Fibroblast of lung (primary cell): ENCODE measurements at regions not wholly inside any gene's neighbourhood (a gene's known extent, or its start where the extent isn't known, plus 50 kb on each side); places are given as distances from the start of the nearest gene placed in this dataset.

ENCODE experiments used
- DNase-seq, 2 donors: peaks; one replicate each; pipeline versions ENCODE4 v3.0.0 to v3.0.0-alpha.2; 2010; ENCODE audit warnings: low read depth in 2 of 2
- H2AFZ ChIP-seq: 2 replicates; pipeline ENCODE4 v1.5.1; 2012; ENCODE audit warnings: low read length, control low read depth, inconsistent platforms
- H3K27ac ChIP-seq: 2 replicates; pipeline ENCODE4 v1.5.1; 2011; ENCODE audit warnings: low read length, control low read depth; ENCODE audit not compliant: insufficient read depth
- H3K27me3 ChIP-seq: 2 replicates; pipeline ENCODE4 v1.5.1; 2011; ENCODE audit warnings: mild to moderate bottlenecking, low read length; ENCODE audit not compliant: control insufficient read depth, insufficient read depth
- H3K36me3 ChIP-seq: 2 replicates; pipeline ENCODE4 v1.5.1; 2011; ENCODE audit warnings: low read length; ENCODE audit not compliant: control insufficient read depth, insufficient read depth
- H3K4me1 ChIP-seq: 2 replicates; pipeline ENCODE4 v1.5.1; 2011; ENCODE audit warnings: low read length; ENCODE audit not compliant: control insufficient read depth, insufficient read depth; ENCODE audit errors: extremely low read depth
- H3K4me2 ChIP-seq: 2 replicates; pipeline ENCODE4 v1.5.1; 2011; ENCODE audit warnings: low read length, control low read depth; ENCODE audit not compliant: insufficient read depth; ENCODE audit errors: extremely low read depth
- H3K4me3 ChIP-seq, 4 experiments: fragments of 200-600 bp in 1 of 4; sonication (generic) in 1 of 4; replicated peaks in 1 of 4; 2 replicates each; pipeline ENCODE4 v1.5.1; 2011 to 2016; ENCODE audit warnings: low read length in 4 of 4, low read depth in 3 of 4, mild to moderate bottlenecking in 3 of 4, control low read depth in 2 of 4, inconsistent platforms in 1 of 4, mixed read lengths in 1 of 4; ENCODE audit not compliant: insufficient read depth in 1 of 4; ENCODE audit errors: control extremely low read depth in 1 of 4
- H3K79me2 ChIP-seq: 2 replicates; pipeline ENCODE4 v1.5.1; 2012; ENCODE audit warnings: mild to moderate bottlenecking, low read length, inconsistent platforms; ENCODE audit not compliant: control insufficient read depth, insufficient read depth
- H3K9ac ChIP-seq: 2 replicates; pipeline ENCODE4 v1.5.1; 2011; ENCODE audit warnings: mild to moderate bottlenecking, low read length, control low read depth; ENCODE audit not compliant: insufficient read depth
- H3K9me3 ChIP-seq: 2 replicates; pipeline ENCODE4 v1.5.1; 2012; ENCODE audit warnings: low read depth, low read length; ENCODE audit not compliant: control insufficient read depth, insufficient read depth
- H4K20me1 ChIP-seq: 2 replicates; pipeline ENCODE4 v1.5.1; 2011; ENCODE audit warnings: low read length; ENCODE audit not compliant: control insufficient read depth, insufficient read depth; ENCODE audit errors: extremely low read depth
- CTCF ChIP-seq, 2 donors: IDR thresholded peaks in 1 of 2; conservative IDR thresholded peaks in 1 of 2; 1 replicate in 1 of 2; 2 replicates in 1 of 2; pipeline ENCODE4 v1.5.1; 2011 to 2012; ENCODE audit warnings: low read length in 2 of 2, control low read depth in 1 of 2, inconsistent platforms in 1 of 2, low read depth in 1 of 2, mild to moderate bottlenecking in 1 of 2
- EZH2 ChIP-seq: IDR thresholded peaks from 2 replicates; pipeline ENCODE4 v1.5.1; 2012; ENCODE audit warnings: low read length, control low read depth, mild to moderate bottlenecking; ENCODE audit errors: missing control alignments

- Histone ChIP-seq H3K4me2 (no peak overlapping the region), H2AFZ (no peak overlapping the region), H3K27me3 (no peaks in the 10 kb centered on the region), H3K9me3 (no peaks in the 10 kb centered on the region), H3K9ac (no peak overlapping the region), H3K4me1 (no peaks in the 10 kb centered on the region), H3K36me3 (no peaks in the 10 kb centered on the region), H4K20me1 (no peaks in the 10 kb centered on the region), H3K27ac (no peak overlapping the region), H3K4me3 (no peak overlapping the region), H3K79me2 (no peaks in the 10 kb centered on the region)
- TF ChIP-seq CTCF (conservative IDR thresholded peaks at IDR 0.05 in 1 of 2, IDR thresholded peaks at IDR 0.05 in 1 of 2; ENCODE audit: low read depth in 1 of 2, low read length in 2 of 2): no peak
- TF ChIP-seq EZH2: no peak
- no peak for DNase-seq
These were observed 2604.0 kb downstream of the PCDH9 start for GRCh38 chr13:64626105-64626504.

- H2AFZ ChIP-seq: no peak overlapping the region
- no peak overlapping the region for H3K4me2 ChIP-seq
- H3K9me3 ChIP-seq: no peaks in the 10 kb centered on the region
- H3K4me1 ChIP-seq: no peaks in the 10 kb centered on the region
- H3K27me3 ChIP-seq: no peaks in the 10 kb centered on the region
- H3K36me3 ChIP-seq: no peaks in the 10 kb centered on the region
- DNase-seq: no peak
- H4K20me1 ChIP-seq: no peaks in the 10 kb centered on the region
- H3K4me3 ChIP-seq: no peak overlapping the region
- no peak overlapping the region for H3K9ac ChIP-seq
- no peak for TF ChIP-seq CTCF (conservative IDR thresholded peaks at IDR 0.05 in 1 of 2, IDR thresholded peaks at IDR 0.05 in 1 of 2; ENCODE audit: low read depth in 1 of 2, low read length in 2 of 2)
- TF ChIP-seq EZH2: no peak
- H3K27ac ChIP-seq: no peak overlapping the region
- no peaks in the 10 kb centered on the region for H3K79me2 ChIP-seq
These were observed 2612.9 kb downstream of the PCDH9 start for GRCh38 chr13:64617231-64617630.

- H3K4me1 ChIP-seq: no peaks in the 10 kb centered on the region
- no peak overlapping the region for H2AFZ ChIP-seq
- no peaks in the 10 kb centered on the region for H4K20me1 ChIP-seq
- H3K4me3 ChIP-seq: no peak overlapping the region
- no peak overlapping the region for H3K27ac ChIP-seq
- H3K27me3 ChIP-seq: no peaks in the 10 kb centered on the region
- no peak overlapping the region for H3K4me2 ChIP-seq
- no peaks in the 10 kb centered on the region for H3K79me2 ChIP-seq
- H3K9me3 ChIP-seq: no peaks in the 10 kb centered on the region
- H3K9ac ChIP-seq: no peak overlapping the region
- TF ChIP-seq EZH2 (no peak), CTCF (conservative IDR thresholded peaks at IDR 0.05 in 1 of 2, IDR thresholded peaks at IDR 0.05 in 1 of 2; ENCODE audit: low read depth in 1 of 2, low read length in 2 of 2) (no peak)
- H3K36me3 ChIP-seq: no peaks in the 10 kb centered on the region
- DNase-seq: peak; percentile 40 to 62
These were observed 2638.2 kb downstream of the PCDH9 start for GRCh38 chr13:64591971-64592370.
